ENCODE measurements at regions not wholly inside any gene's neighbourhood (a gene's known extent, or its start where the extent isn't known, plus 50 kb on each side); places are given as distances from the start of the nearest gene placed in this dataset.

DNA sequence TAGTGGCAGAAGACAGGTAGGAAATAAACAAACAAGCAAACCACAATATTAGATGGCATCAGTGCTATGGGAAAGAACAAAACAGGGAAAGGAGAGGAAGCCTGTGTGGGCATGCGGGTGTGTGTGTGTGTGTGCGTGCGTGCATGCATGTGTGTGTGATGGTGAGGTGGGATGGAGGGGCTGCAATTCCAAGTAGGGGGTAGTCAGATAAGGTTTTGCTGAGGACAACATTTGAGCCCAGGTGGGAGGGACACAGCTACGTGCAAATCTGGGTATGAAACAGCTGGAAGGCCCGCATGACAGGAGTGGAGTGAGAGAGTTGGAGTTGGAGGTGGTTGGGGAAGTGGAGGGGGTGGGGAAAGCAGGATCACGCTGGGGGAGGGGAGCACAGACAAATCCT, 121.0 kb upstream of the PARD3 start:
- TF ChIP-seq CTCF (IDR thresholded peaks at IDR 0.05): no peak
- no peak for TF ChIP-seq ZFX (IDR thresholded peaks at IDR 0.05; ENCODE audit: borderline replicate concordance)

Data from 22Rv1 (cell line).